Stimulated activated CD8-positive, alpha-beta memory T cell treated with anti-CD3 and anti-CD28 coated beads, Interleukin-7, amount 100 ng/mL, for 4 hours (primary cell): ENCODE measurements at regions not wholly inside any gene's neighbourhood (a gene's known extent, or its start where the extent isn't known, plus 50 kb on each side); places are given as distances from the start of the nearest gene placed in this dataset.

Source experiments
- DNase-seq, 2 donors: peaks; one replicate each; pipeline ENCODE4 v3.0.0-alpha.2; 2020; ENCODE audit warnings: low read depth in 2 of 2

- no peak for DNase-seq
These were observed 980.7 kb upstream of the TMEM132C start for GRCh38 chr12:127286281-127286680.

- no peak for DNase-seq
These were observed 979.7 kb upstream of the TMEM132C start for GRCh38 chr12:127287256-127287655.

- DNase-seq = no peak
These were observed 976.7 kb upstream of the TMEM132C start for GRCh38 chr12:127290251-127290650.

- no peak for DNase-seq
These were observed 974.2 kb upstream of the TMEM132C start for GRCh38 chr12:127292736-127293135.

GRCh38 chr12:127293507-127294310 lies 973.3 kb upstream of the TMEM132C start:
- peak in 1 of 2 donors; percentile 7 for DNase-seq

- no peak for DNase-seq
These were observed 972.2 kb upstream of the TMEM132C start for GRCh38 chr12:127294651-127295210.

- DNase-seq = no peak
These were observed 971.3 kb upstream of the TMEM132C start for GRCh38 chr12:127295630-127296029.

- no peak for DNase-seq
These were observed 970.4 kb upstream of the TMEM132C start for GRCh38 chr12:127296591-127296990.

- no peak for DNase-seq
These were observed 969.6 kb upstream of the TMEM132C start for GRCh38 chr12:127297327-127297726.

- DNase-seq = no peak
These were observed 966.9 kb upstream of the TMEM132C start for GRCh38 chr12:127300075-127300474.

GRCh38 chr12:127300753-127301152 lies 966.2 kb upstream of the TMEM132C start:
- DNase-seq = no peak

- DNase-seq = no peak
These were observed 965.1 kb upstream of the TMEM132C start for GRCh38 chr12:127301876-127302275.

GRCh38 chr12:127304751-127305725 lies 961.9 kb upstream of the TMEM132C start:
- no peak for DNase-seq

GRCh38 chr12:127306604-127307215 lies 960.3 kb upstream of the TMEM132C start:
- no peak for DNase-seq

- DNase-seq = no peak
These were observed 959.4 kb upstream of the TMEM132C start for GRCh38 chr12:127307528-127307927.

- no peak for DNase-seq
These were observed 958.8 kb upstream of the TMEM132C start for GRCh38 chr12:127308148-127308547.

GRCh38 chr12:127310548-127310947 lies 956.4 kb upstream of the TMEM132C start:
- no peak for DNase-seq

GRCh38 chr12:127311720-127312364 lies 955.1 kb upstream of the TMEM132C start:
- DNase-seq = no peak

- no peak for DNase-seq
These were observed 942.3 kb upstream of the TMEM132C start for GRCh38 chr12:127324681-127325080.

- DNase-seq = no peak
These were observed 939.0 kb upstream of the TMEM132C start for GRCh38 chr12:127327986-127328385.

- DNase-seq = no peak
These were observed 938.1 kb upstream of the TMEM132C start for GRCh38 chr12:127328867-127329266.
